Endothelial cell of umbilical vein (primary cell): ENCODE measurements at regions not wholly inside any gene's neighbourhood (a gene's known extent, or its start where the extent isn't known, plus 50 kb on each side); places are given as distances from the start of the nearest gene placed in this dataset.

Experiments used
- BruUV-seq: library from RNA; stranded (reverse); fragments of 400-500 nt; replicated peaks from 2 replicates; lab custom pipeline; 2021; lab: Mats Ljungman, UMichigan
- CTCF ChIA-PET: fragments of 300-600, 350-600 bp; sonication (Branson Sonifier 250); formaldehyde crosslinking; loops from one replicate; lab custom pipeline; 2021; ENCODE audit warnings: antibody characterized with exemption, inconsistent platforms; lab: Charles Lee
- POLR2A ChIA-PET: fragments of 300-600, 350-600 bp; sonication (Branson Sonifier 250); formaldehyde crosslinking; loops from one replicate; lab custom pipeline; 2021; ENCODE audit warnings: antibody characterized with exemption, inconsistent platforms; lab: Charles Lee
- DNase-seq: peaks from one replicate; pipeline ENCODE4 v3.0.0-alpha.2; 2011; ENCODE audit warnings: low read depth, low spot score
- FAIRE-seq: peaks from 2 replicates; lab custom pipeline; 2011; peaks lifted over from hg19 to GRCh38; lab: Jason Lieb, UNC
- H2AFZ ChIP-seq: 2 replicates; pipeline ENCODE4 v1.6.0; 2012; ENCODE audit warnings: low read depth, low read length, control low read depth, inconsistent platforms
- H3K27ac ChIP-seq: 2 replicates; pipeline ENCODE4 v1.5.1; 2011; ENCODE audit warnings: low read depth, mild to moderate bottlenecking, control low read depth, low read length, moderate library complexity; ENCODE audit not compliant: insufficient read depth
- H3K27me3 ChIP-seq, 2 experiments: 2 replicates each; pipeline versions ENCODE4 v1.6.0 to v1.6.1; 2011; ENCODE audit warnings: low read length in 2 of 2, mixed read lengths in 1 of 2; ENCODE audit not compliant: control insufficient read depth in 2 of 2, insufficient read depth in 2 of 2
- H3K36me3 ChIP-seq, 2 experiments: 2 replicates in 1 of 2; 3 replicates in 1 of 2; pipeline ENCODE4 v1.5.1; 2011; ENCODE audit warnings: low read length in 2 of 2, mild to moderate bottlenecking in 1 of 2, moderate library complexity in 1 of 2; ENCODE audit not compliant: control insufficient read depth in 2 of 2, insufficient read depth in 2 of 2; ENCODE audit errors: extremely low read depth in 1 of 2
- H3K4me1 ChIP-seq: 3 replicates; pipeline ENCODE4 v1.5.1; 2011; ENCODE audit warnings: mild to moderate bottlenecking, low read length; ENCODE audit not compliant: control insufficient read depth, insufficient read depth; ENCODE audit errors: extremely low read depth
- H3K4me2 ChIP-seq: 2 replicates; pipeline ENCODE4 v1.6.1; 2011; ENCODE audit warnings: low read length, control low read depth, mixed read lengths; ENCODE audit not compliant: insufficient read depth
- H3K4me3 ChIP-seq, 3 experiments: fragments of 200-600 bp in 1 of 3; sonication (generic), shearing (Covaris generic) in 1 of 3; replicated peaks in 1 of 3; 2 replicates each; pipeline ENCODE4 v1.5.1; 2011 to 2016; ENCODE audit warnings: control low read depth in 3 of 3, low read length in 3 of 3, mild to moderate bottlenecking in 2 of 3, inconsistent platforms in 1 of 3, low read depth in 1 of 3, moderate library complexity in 1 of 3; ENCODE audit not compliant: insufficient read depth in 1 of 3
- H3K79me2 ChIP-seq: 2 replicates; pipeline ENCODE4 v1.6.0; 2012; ENCODE audit warnings: low read length, inconsistent platforms; ENCODE audit not compliant: control insufficient read depth, insufficient read depth
- H3K9ac ChIP-seq: replicated peaks from 2 replicates; pipeline ENCODE3; 2011; ENCODE audit warnings: low read length, control low read depth; ENCODE audit not compliant: insufficient read depth; ENCODE audit errors: extremely low read depth
- H3K9me1 ChIP-seq: replicated peaks from 3 replicates; pipeline ENCODE4 v1.6.0; 2011; ENCODE audit warnings: mild to moderate bottlenecking, low read length; ENCODE audit not compliant: control insufficient read depth, insufficient read depth; ENCODE audit errors: extremely low read depth
- H3K9me3 ChIP-seq: replicated peaks from 2 replicates; pipeline ENCODE4 v1.5.1; 2012; ENCODE audit warnings: low read length, inconsistent platforms; ENCODE audit not compliant: control insufficient read depth, insufficient read depth
- H4K20me1 ChIP-seq: replicated peaks from 2 replicates; pipeline ENCODE3; 2011; ENCODE audit warnings: mild to moderate bottlenecking, low read length; ENCODE audit not compliant: control insufficient read depth, insufficient read depth; ENCODE audit errors: extremely low read depth
- CTCF ChIP-seq, 2 donors: IDR thresholded peaks; 1 replicate in 1 of 2; 2 replicates in 1 of 2; pipeline ENCODE4 v1.5.1; 2011; ENCODE audit warnings: low read length in 2 of 2, mild to moderate bottlenecking in 2 of 2, moderate library complexity in 2 of 2, control low read depth in 1 of 2, inconsistent platforms in 1 of 2, low read depth in 1 of 2; ENCODE audit not compliant: insufficient read depth in 1 of 2; ENCODE audit errors: extremely low read depth in 1 of 2
- EZH2 ChIP-seq: IDR thresholded peaks from 2 replicates; pipeline ENCODE4 v1.6.1; 2012; ENCODE audit warnings: borderline replicate concordance, low read depth, mild to moderate bottlenecking, moderate library complexity, low read length, inconsistent platforms; ENCODE audit not compliant: severe bottlenecking
- FOS ChIP-seq: IDR thresholded peaks from 2 replicates; pipeline ENCODE4 v1.6.1; 2011; ENCODE audit warnings: mild to moderate bottlenecking, low read length, moderate library complexity, borderline replicate concordance; ENCODE audit not compliant: insufficient read depth
- GATA2 ChIP-seq: IDR thresholded peaks from 2 replicates; pipeline ENCODE4 v1.7.0; 2011; ENCODE audit warnings: low read depth, mild to moderate bottlenecking, moderate library complexity, mixed read lengths, low read length; ENCODE audit not compliant: insufficient read length, insufficient read depth
- JUN ChIP-seq: IDR thresholded peaks from 2 replicates; pipeline ENCODE4 v1.6.1; 2011; ENCODE audit warnings: borderline replicate concordance, low read depth; ENCODE audit not compliant: insufficient read length, insufficient read depth
- MAX ChIP-seq: IDR thresholded peaks from 2 replicates; pipeline ENCODE4 v1.6.1; 2011; ENCODE audit not compliant: insufficient read depth, insufficient read length
- MYC ChIP-seq: IDR thresholded peaks from one replicate; pipeline ENCODE4 v1.6.1; 2011; ENCODE audit warnings: mild to moderate bottlenecking, low read depth, low read length
- POLR2A ChIP-seq: IDR thresholded peaks from 2 replicates; pipeline ENCODE4 v1.6.1; 2012; ENCODE audit warnings: low read depth, mild to moderate bottlenecking, control low read depth, low read length
- POLR2AphosphoS5 ChIP-seq: IDR thresholded peaks from 2 replicates; pipeline ENCODE4 v1.6.1; 2012; ENCODE audit warnings: low read depth, mild to moderate bottlenecking, control low read depth, low read length, moderate library complexity; ENCODE audit not compliant: insufficient read depth
- dilution Hi-C: fragments of 300-500 bp; cut with MboI; formaldehyde crosslinking; loops from one replicate; pipeline ENCODE4 v1.15.0; 2019; ENCODE audit warnings: low sequenced_read_pairs; ENCODE audit not compliant: extremely low pct_ligation_motif_present
- intact Hi-C: fragments of 100-400 bp; cut with micrococcal nuclease; formaldehyde crosslinking; loops from one replicate; pipeline ENCODE4 v1.10.0; 2022

- Histone ChIP-seq H3K4me1 (no peaks in the 10 kb centered on the region), H3K36me3 (no peaks in the 10 kb centered on the region), H3K4me2 (no peak overlapping the region), H2AFZ (no peak overlapping the region), H3K9me3 (no peaks in the 10 kb centered on the region), H3K9me1 (no peaks in the 10 kb centered on the region), H3K9ac (no peak overlapping the region), H3K27me3 (no peaks in the 10 kb centered on the region), H4K20me1 (no peaks in the 10 kb centered on the region), H3K79me2 (no peaks in the 10 kb centered on the region), H3K4me3 (no peak overlapping the region), H3K27ac (no peak overlapping the region)
- FAIRE-seq: no peak
- dilution Hi-C loops: no loop called here
- ChIA-PET CTCF (no interaction called here), POLR2A (no interaction called here)
- TF ChIP-seq MAX: no peak
- TF ChIP-seq JUN: no peak
- no peak for TF ChIP-seq MYC
- TF ChIP-seq POLR2A: no peak
- TF ChIP-seq CTCF (IDR thresholded peaks at IDR 0.05; ENCODE audit: extremely low read depth in 1 of 2, insufficient read depth in 1 of 2, low read depth in 1 of 2, low read length in 2 of 2): no peak
- no peak for TF ChIP-seq GATA2
- no peak for TF ChIP-seq FOS
- no peak for TF ChIP-seq EZH2
- no peak for TF ChIP-seq POLR2AphosphoS5
- DNase-seq: no peak
- BruUV-seq: no TSS peak
- intact Hi-C loops: no loop called here
These were observed 296.0 kb downstream of the CTTN start for GRCh38 chr11:70694371-70694770.
